ENCODE measurements at regions not wholly inside any gene's neighbourhood (a gene's known extent, or its start where the extent isn't known, plus 50 kb on each side); places are given as distances from the start of the nearest gene placed in this dataset.

GRCh38 chr11:119816660-119817059 is 87.7 kb upstream of the NECTIN1 start:
- Histone ChIP-seq H3K27ac (ENCODE audit: low read depth, low read length, poor library complexity, severe bottlenecking) (no peak overlapping the region), H3K9ac (ENCODE audit: low read length) (no peak overlapping the region), H3K36me3 (ENCODE audit: insufficient read depth, low read length) (no peaks in the 10 kb centered on the region), H3K4me3 (ENCODE audit: low read depth, low read length, poor library complexity, severe bottlenecking) (no peak overlapping the region), H2AFZ (ENCODE audit: low read length) (no peak overlapping the region), H3K4me2 (ENCODE audit: low read length) (no peak overlapping the region), H3K27me3 (ENCODE audit: insufficient read depth, low read length) (no peaks in the 10 kb centered on the region), H3K9me2 (ENCODE audit: low read depth, low read length) (no peaks in the 10 kb centered on the region), H3K9me3 (ENCODE audit: low read length) (no peaks in the 10 kb centered on the region), H3F3A (ENCODE audit: insufficient read depth, low read length) (no peaks in the 10 kb centered on the region), H4K20me1 (ENCODE audit: insufficient read depth, low read length) (no peaks in the 10 kb centered on the region), H3K79me2 (ENCODE audit: insufficient read depth, low read length) (no peaks in the 10 kb centered on the region), H3K4me1 (ENCODE audit: insufficient read depth, low read length, severe bottlenecking) (no peaks in the 10 kb centered on the region)
- no peak for TF ChIP-seq EZH2 (IDR thresholded peaks at IDR 0.05; ENCODE audit: borderline replicate concordance, low read length)
- TF ChIP-seq, protein P1, sequence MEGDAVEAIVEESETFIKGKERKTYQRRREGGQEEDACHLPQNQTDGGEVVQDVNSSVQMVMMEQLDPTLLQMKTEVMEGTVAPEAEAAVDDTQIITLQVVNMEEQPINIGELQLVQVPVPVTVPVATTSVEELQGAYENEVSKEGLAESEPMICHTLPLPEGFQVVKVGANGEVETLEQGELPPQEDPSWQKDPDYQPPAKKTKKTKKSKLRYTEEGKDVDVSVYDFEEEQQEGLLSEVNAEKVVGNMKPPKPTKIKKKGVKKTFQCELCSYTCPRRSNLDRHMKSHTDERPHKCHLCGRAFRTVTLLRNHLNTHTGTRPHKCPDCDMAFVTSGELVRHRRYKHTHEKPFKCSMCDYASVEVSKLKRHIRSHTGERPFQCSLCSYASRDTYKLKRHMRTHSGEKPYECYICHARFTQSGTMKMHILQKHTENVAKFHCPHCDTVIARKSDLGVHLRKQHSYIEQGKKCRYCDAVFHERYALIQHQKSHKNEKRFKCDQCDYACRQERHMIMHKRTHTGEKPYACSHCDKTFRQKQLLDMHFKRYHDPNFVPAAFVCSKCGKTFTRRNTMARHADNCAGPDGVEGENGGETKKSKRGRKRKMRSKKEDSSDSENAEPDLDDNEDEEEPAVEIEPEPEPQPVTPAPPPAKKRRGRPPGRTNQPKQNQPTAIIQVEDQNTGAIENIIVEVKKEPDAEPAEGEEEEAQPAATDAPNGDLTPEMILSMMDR (IDR thresholded peaks at IDR 0.05; ENCODE audit: low read length): no peak

DNA sequence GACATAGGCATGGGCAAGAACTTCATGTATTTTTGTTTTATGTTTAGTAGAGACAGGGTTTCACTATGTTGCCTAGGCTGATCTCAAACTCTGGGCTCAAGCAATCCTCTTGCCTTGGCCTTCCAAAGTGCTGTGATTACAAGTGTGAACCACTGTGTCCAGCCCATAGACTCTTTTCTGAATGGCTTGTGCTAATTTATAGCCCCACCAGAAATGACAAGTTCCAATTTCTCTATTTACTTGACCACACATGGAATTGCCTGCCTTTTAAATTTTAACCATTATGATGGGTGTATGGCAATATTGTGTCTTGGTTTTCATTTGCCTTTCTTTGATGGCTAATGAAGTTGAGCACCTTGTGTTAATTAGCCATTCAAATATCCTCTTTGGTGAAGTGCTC is 85.8 kb upstream of the NECTIN1 start:
- H3K27me3 ChIP-seq (ENCODE audit: insufficient read depth, low read length): no peaks in the 10 kb centered on the region
- no peaks in the 10 kb centered on the region for H3K36me3 ChIP-seq (ENCODE audit: insufficient read depth, low read length)
- no peaks in the 10 kb centered on the region for H3F3A ChIP-seq (ENCODE audit: insufficient read depth, low read length)
- H3K9ac ChIP-seq (ENCODE audit: low read length): no peak overlapping the region
- no peaks in the 10 kb centered on the region for H3K9me3 ChIP-seq (ENCODE audit: low read length)
- no peak overlapping the region for H3K4me2 ChIP-seq (ENCODE audit: low read length)
- H3K79me2 ChIP-seq (ENCODE audit: insufficient read depth, low read length): no peaks in the 10 kb centered on the region
- TF ChIP-seq EZH2 (IDR thresholded peaks at IDR 0.05; ENCODE audit: borderline replicate concordance, low read length): no peak
- TF ChIP-seq, protein P1 (IDR thresholded peaks at IDR 0.05; ENCODE audit: low read length): no peak
- H3K27ac ChIP-seq (ENCODE audit: low read depth, low read length, poor library complexity, severe bottlenecking): no peak overlapping the region
- H3K4me1 ChIP-seq (ENCODE audit: insufficient read depth, low read length, severe bottlenecking): no peaks in the 10 kb centered on the region
- H3K4me3 ChIP-seq (ENCODE audit: low read depth, low read length, poor library complexity, severe bottlenecking): no peak overlapping the region
- H4K20me1 ChIP-seq (ENCODE audit: insufficient read depth, low read length): no peaks in the 10 kb centered on the region
- H3K9me2 ChIP-seq (ENCODE audit: low read depth, low read length): no peaks in the 10 kb centered on the region
- no peak overlapping the region for H2AFZ ChIP-seq (ENCODE audit: low read length)

DNA sequence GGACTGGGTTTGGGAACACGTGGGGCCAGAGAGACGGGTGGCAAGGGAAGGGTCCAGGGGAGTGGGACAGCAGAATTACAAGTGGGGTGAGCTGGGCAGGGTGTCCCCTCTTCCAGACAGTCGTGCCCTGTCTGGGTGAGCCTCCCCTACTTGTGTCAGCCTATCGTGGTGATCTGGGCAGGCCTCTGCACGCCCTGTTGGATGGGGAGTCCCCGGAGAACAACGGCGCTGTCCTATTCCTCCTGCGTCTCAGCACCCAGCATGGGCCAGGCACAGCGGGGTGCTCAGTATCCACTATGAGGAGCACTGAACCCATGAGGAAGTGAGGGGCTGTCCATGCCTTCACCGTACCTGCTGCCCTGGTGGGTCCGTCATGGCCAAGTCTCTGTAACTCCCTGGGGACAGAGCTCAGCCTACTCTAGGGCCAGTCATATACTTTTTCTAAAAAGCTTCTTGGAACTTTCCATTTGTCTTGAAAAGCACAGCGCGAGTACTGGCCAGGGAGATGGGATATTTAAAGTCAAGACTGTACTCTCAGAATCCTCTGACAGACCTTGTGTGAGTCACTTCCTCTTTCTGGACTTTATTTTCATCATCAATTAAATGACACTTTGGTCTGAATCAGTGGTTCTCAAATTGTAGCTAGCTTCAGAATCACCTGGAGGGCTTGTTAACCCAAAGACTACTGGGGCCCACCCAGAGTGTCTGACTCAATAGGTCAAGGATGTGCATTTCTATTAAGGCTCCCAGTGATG is 81.7 kb upstream of the NECTIN1 start:
- TF ChIP-seq EZH2 (IDR thresholded peaks at IDR 0.05; ENCODE audit: borderline replicate concordance, low read length): no peak
- TF ChIP-seq, protein P1 (IDR thresholded peaks at IDR 0.05; ENCODE audit: low read length): no peak

More for the DNA sequence above, 81.7 kb upstream of the NECTIN1 start:
- no peaks in the 10 kb centered on the region for H3K9me2 ChIP-seq (ENCODE audit: low read depth, low read length)
- no peak overlapping the region for H3K4me3 ChIP-seq (ENCODE audit: low read depth, low read length, poor library complexity, severe bottlenecking)
- H3K36me3 ChIP-seq (ENCODE audit: insufficient read depth, low read length): no peaks in the 10 kb centered on the region
- no peak overlapping the region for H3K4me2 ChIP-seq (ENCODE audit: low read length)
- H3K79me2 ChIP-seq (ENCODE audit: insufficient read depth, low read length): no peaks in the 10 kb centered on the region
- no peak overlapping the region for H3K27ac ChIP-seq (ENCODE audit: low read depth, low read length, poor library complexity, severe bottlenecking)
- H2AFZ ChIP-seq (ENCODE audit: low read length): no peak overlapping the region
- H3K9ac ChIP-seq (ENCODE audit: low read length): no peak overlapping the region
- H4K20me1 ChIP-seq (ENCODE audit: insufficient read depth, low read length): no peaks in the 10 kb centered on the region
- H3F3A ChIP-seq (ENCODE audit: insufficient read depth, low read length): no peaks in the 10 kb centered on the region
- no peaks in the 10 kb centered on the region for H3K27me3 ChIP-seq (ENCODE audit: insufficient read depth, low read length)
- H3K9me3 ChIP-seq (ENCODE audit: low read length): no peaks in the 10 kb centered on the region
- no peaks in the 10 kb centered on the region for H3K4me1 ChIP-seq (ENCODE audit: insufficient read depth, low read length, severe bottlenecking)

Measured in OCI-LY1 (cell line).